ENCODE measurements at regions not wholly inside any gene's neighbourhood (a gene's known extent, or its start where the extent isn't known, plus 50 kb on each side); places are given as distances from the start of the nearest gene placed in this dataset.
"Not testable (repeated sequence)": the region's sequence is repeated elsewhere in the genome, so short reads cannot be mapped to it uniquely, and the experiment has no call there.

- DNase-seq (ENCODE audit: low read depth) = peak; percentile 5
These were observed 990.2 kb downstream of the STPG2 start for GRCh38 chr4:97153042-97153441.

- DNase-seq (ENCODE audit: low read depth) = no peak
These were observed 983.7 kb downstream of the STPG2 start for GRCh38 chr4:97159625-97160024.

- DNase-seq (ENCODE audit: low read depth) = no peak
These were observed 958.0 kb downstream of the STPG2 start for GRCh38 chr4:97185233-97185632.

DNA sequence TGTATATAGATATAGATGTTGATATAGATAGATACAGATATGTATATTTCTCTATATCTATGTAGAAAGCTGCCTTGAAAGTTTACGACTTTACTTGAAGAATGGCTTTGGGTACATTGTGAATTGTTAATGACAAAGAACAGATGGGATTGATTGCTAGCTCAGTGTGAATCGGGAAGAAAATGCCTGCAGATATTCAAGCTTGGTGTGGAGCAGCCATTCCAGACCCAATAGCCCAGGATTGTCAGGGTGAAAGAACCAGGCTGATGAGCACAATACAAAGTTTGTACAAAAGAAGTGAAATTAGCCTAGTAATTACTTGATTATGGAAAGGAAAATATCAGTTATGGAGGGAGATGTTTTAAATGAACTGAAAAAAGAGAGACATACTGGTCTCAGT lies 946.2 kb downstream of the STPG2 start:
- no peak for DNase-seq (ENCODE audit: low read depth)

DNA sequence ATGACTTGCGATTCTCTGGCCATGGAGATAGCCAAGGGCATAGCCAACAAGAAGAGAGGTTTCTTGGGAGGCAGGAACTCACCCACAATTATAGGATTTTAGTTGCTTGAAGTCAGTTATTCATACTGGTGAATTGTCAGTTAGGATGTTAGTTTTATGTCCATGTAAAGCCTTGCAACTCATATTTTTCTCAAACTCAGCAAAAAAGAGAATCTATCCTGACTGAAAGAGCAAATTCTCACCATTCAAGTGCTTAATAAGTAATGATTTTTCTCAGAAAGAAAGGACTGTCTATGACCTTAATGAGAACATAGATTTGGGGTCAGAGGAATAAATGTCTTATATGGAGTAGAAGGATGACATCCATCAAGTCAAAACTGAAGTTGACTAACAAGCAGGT lies 934.5 kb downstream of the STPG2 start:
- no peak for DNase-seq (ENCODE audit: low read depth)

GRCh38 chr4:97215409-97215941 lies 927.8 kb downstream of the STPG2 start:
- DNase-seq (ENCODE audit: low read depth) = no peak

DNA sequence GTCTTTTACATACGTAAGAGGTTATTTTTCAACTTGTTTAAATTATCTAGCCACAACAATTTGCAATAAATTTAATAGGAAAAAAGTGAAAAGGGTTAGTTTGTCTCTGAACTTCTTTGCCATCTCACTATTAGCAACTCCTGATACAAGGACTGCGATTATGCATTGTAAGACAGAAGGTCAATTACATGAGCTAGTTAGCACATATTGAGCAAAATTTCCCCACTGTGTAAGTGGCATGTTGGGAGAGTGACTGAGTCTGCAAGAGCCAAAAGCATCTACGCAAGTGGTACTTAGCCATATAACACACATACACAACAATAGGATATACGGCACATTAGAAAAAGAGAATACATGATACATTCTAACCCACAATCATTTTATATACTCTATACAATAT lies 927.2 kb downstream of the STPG2 start:
- DNase-seq (ENCODE audit: low read depth) = no peak

DNA sequence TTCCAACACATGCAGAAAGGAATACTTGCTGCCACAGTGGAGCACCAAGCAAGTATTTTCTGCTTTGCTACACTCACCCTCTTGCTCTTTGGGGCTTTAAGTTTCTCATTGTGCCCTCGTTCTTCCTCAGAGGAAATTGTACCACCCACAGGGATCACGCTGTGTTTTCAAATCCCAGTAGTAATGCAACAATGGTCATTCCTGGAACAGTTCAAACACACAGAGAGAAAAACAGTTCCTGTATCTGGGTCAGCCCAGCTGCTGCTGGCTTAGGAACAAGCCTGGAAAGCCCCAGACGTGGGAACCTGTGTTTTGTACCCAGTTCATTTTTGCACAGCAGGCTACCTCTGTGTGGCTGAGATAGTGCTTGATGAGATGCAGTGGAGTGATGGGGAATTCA lies 907.8 kb downstream of the STPG2 start:
- no peak for DNase-seq (ENCODE audit: low read depth)

GRCh38 chr4:97238956-97239666 lies 904.2 kb downstream of the STPG2 start:
- no peak for DNase-seq (ENCODE audit: low read depth)

GRCh38 chr4:97239667-97239997 lies 903.6 kb downstream of the STPG2 start:
- no peak for DNase-seq (ENCODE audit: low read depth)

GRCh38 chr4:97252615-97253154 lies 890.6 kb downstream of the STPG2 start:
- no peak for DNase-seq (ENCODE audit: low read depth)

DNA sequence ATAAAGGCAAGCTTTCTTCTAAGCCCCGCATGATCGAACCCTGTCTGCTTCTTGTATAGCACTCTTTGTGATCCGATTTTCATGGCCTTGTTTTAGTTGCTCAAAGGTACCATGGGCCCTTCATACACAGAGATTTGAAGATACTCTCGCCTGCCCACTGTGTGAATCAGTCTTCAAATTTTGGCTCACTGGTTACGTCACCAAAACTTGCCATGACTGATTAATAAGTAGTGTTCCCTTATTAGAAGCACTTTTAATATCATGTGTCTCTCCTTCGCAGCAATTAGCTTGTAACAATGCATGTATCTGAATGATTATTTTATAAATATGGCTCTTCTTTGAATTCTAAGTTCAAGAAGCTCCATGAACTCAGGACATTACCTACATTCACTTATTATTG lies 880.5 kb downstream of the STPG2 start:
- DNase-seq (ENCODE audit: low read depth) = no peak

- DNase-seq (ENCODE audit: low read depth) = no peak
These were observed 873.2 kb downstream of the STPG2 start for GRCh38 chr4:97270051-97270450.

GRCh38 chr4:97279391-97279790 lies 863.9 kb downstream of the STPG2 start:
- no peak for DNase-seq (ENCODE audit: low read depth)

DNA sequence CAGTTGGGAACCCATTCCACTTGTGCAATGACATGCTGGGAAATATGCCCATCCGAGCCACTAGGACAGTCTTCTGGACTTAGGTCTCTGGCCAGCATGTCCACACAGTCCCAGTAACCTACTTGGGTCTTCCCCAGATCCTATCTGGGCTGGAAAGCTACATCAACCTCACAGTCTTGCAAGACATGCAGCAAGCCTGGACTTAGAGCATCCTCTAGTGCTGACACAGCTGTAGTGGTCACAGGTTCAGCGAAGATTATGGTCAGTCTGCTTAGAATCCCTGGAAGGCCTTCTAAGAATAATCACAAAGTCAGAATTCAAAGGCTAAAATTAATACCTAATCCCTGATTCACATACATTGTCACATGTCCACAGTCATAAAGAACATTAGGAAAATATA lies 842.7 kb downstream of the STPG2 start:
- no peak for DNase-seq (ENCODE audit: low read depth)

- peak; percentile 50 for DNase-seq (ENCODE audit: low read depth)
These were observed 837.9 kb downstream of the STPG2 start for GRCh38 chr4:97305351-97305750.

DNA sequence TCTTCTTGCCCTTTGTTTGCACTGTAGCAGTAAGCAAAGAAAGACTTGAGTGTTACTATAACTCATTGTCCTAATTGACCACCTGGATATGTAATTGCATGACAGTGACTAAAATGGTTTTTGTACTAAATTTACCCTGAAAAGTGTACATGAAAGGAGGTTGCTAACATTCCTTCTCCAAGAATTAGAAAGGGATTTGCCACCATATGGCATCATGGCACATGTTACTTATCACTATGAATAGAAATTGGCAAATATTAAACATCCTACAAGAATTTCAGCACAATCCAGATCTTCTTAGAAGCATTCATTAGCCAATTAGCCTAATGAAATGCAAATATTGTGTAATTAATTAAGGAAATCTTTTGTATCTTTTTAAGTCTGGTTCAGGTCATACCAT lies 834.2 kb downstream of the STPG2 start:
- no peak for DNase-seq (ENCODE audit: low read depth)

DNA sequence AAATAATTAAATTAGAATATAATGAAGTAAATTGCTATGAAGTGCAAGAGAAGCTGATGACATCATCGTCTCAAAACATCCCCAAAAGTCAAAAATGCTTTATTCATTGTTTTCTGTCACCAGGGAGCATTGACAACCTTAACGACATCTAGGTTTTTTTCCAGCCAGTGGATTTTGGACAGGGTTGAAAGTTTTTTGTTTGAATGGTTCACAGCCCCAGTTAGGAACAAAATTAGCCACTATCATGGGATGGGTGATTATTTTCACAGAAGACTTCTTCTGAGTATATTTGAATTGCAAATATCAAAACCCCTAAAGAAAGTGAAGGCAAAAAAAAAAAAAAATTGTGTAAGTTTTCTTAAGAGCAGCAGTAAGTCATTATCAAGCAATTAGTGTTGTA lies 826.1 kb downstream of the STPG2 start:
- DNase-seq (ENCODE audit: low read depth) = no peak

DNA sequence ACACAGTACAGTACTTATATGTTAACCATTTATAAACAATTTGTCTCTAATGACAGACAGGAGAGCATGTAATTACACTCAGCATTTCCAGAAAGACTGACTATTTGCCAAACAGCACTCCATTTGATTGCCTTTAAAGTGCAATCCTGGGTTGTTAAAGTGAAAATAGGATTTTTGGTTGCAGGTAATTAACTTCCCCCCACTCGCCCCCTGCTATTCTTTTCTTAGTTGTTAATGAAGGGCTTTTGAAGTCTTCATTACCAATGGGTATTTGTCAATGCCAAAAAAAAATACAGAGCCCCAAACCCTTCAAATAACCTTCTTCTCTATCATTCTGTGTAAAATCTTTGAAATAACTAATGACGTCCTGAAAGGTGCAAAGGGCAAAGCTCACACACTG lies 825.6 kb downstream of the STPG2 start:
- no peak for DNase-seq (ENCODE audit: low read depth)

- not testable (repeated sequence) for DNase-seq (ENCODE audit: low read depth)
These were observed 817.5 kb downstream of the STPG2 start for GRCh38 chr4:97325751-97326150.

- DNase-seq (ENCODE audit: low read depth) = no peak
These were observed 812.4 kb downstream of the STPG2 start for GRCh38 chr4:97330917-97331316.

- no peak for DNase-seq (ENCODE audit: low read depth)
These were observed 808.9 kb downstream of the STPG2 start for GRCh38 chr4:97334348-97334747.

- DNase-seq (ENCODE audit: low read depth) = no peak
These were observed 793.6 kb downstream of the STPG2 start for GRCh38 chr4:97349468-97350186.
